ENCODE measurements at regions not wholly inside any gene's neighbourhood (a gene's known extent, or its start where the extent isn't known, plus 50 kb on each side); places are given as distances from the start of the nearest gene placed in this dataset.

DNA sequence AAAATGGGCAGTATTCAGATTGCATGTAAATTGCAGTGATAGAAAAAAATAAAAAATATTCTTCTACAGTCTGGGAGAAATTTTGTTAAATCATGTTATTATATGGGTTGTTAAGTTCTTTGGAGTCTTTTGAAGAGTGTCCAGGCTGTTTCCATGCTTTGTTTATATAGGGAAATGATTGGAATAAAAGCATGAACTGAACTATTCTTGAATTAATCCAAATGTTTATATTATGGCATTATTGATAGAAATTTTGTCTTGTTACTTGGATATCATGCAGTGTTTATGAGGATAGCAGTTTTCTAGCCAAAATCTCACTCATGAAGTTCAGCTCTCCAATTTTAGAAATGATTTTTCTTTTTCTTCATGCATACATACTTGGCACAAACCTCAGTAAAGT is 108.2 kb upstream of the NAV3 start:
- no peak for DNase-seq

DNA sequence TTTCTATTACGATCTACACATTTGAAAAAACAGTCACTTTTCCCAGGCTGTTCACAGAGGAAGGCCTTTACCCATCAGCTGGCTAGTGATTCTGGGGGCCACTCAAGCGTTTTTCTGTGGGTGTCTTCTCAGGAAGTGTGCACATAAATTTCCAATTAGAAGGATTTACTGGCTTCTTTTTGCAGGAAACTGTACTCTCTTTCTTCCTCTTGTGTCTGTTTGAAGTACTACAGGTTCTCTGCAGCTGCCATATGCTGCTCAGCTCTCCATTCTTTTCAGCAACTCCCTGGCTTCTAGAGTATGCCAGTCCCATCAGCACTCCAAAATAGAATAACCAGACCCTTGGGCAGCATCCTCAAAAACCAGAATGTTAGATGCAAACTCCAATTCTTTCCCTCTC is 110.4 kb upstream of the NAV3 start:
- DNase-seq: no peak

DNA sequence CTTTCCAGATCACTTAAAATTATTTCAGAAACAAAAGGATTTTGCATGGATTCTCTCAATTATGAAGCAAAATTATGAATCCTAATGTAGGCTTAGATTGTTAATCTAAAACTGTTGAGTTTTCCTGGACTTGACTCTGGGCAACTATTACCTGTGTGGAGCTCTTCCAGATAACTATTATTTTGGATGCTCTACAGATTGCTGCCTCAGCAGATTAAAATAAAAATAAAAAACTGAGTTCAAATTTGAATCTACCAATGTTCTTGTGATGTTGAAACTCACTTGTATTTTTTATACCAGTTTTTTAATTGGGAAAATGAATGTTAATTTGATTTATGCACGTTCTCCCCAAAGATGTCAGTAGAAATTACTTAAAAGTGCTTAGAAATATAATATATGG is 120.5 kb upstream of the NAV3 start:
- no peak for DNase-seq

DNA sequence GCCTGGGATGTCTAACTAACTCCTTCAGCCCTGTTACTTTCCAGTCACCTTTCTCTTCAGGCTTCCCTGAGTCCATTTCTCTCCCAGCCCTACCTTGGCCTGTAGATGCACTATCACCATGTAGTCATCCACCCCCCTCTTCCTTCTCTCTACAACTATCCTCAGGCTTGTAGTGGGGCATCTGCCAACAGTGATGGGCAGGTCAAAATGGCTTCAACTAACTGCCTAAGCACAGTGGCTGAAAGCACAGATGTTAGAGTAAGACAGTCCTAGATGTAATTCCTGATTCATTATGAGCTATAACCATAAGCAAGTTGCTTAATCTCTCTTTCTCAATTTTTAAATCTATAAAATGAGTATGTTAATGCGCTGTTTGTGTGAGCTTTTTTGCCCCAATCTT is 133.6 kb upstream of the NAV3 start:
- DNase-seq: no peak

DNA sequence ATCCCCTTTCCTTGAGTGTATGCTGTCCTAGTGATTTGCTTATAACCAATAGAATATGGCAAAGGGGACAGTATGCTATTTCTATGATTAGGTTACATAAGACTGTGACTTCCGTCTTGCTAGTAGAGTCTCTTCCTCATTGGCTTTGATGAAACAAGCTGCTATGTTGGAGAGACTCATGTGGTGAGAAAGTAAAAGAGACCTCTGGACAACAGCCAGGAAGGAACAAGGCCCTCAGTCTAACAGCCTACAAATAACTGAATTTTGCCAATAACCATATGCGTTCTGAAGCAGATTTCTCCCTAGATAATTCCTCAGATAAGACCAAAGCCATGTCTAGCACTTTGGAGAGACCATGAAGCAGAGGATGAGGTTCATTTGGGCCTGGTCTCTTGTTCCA is 134.5 kb upstream of the NAV3 start:
- no peak for DNase-seq

DNA sequence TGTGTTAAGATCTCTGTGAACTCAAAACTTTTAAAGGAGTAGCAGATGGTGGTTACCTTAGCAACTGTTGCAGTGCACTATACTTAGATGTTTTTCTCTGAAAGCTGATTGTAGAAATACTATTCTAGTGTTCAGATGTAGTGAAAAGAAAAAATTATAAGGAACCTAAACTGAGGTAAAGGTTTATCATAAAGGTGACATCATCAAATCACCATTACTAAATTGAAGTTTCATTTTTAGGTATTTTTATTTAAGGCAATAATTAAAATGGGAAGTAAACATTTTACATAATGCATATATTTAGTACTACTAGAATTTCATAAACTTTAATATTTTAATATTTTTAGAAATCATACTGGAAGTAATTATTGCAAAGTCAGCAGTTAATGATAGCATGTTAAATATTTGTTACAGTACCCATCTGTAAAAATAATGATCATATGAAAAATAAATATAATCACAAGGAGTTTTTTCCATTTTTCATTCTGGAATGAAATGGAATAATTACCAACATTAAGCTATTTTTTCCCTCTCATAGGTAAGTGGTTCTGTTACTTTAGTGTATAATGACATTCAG is 141.1 kb upstream of the NAV3 start:
- no peak for DNase-seq

DNA sequence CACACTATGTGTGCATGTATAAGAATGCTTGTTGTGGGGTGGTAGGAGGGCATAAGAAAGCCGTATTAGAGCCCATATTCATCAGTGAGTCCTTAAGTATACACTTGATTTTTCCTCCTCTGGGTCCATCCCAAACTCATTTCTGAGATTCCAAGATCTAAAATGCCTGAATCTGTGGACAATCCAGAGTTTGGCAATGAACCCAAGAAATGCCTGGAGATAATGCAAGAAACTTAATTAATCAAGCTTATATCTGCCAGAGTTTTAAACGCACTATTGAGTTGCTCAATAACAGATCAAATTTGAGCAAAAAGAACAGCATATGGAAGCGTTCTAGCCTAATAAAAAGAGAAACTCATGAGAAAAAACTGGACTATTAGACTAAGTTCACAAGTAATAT is 143.4 kb upstream of the NAV3 start:
- DNase-seq: no peak

DNA sequence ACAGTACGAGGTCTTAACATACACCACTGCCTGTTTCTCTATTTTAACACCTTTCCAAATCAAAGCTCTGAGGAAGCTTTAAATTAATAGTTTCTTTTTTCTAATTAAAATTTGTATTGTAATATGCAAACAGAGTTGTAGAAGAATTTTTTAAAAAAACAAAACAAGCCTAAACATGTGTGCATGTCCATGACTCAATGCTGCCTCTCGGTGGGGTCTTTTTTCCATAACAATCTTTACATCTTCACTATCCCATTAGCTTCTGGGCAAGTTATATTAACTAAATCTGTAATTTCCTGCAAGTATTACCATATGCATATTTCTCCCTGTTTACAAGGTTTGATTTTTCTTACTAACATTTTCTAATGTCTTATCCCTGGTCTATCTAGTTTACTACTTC is 143.9 kb upstream of the NAV3 start:
- no peak for DNase-seq

DNA sequence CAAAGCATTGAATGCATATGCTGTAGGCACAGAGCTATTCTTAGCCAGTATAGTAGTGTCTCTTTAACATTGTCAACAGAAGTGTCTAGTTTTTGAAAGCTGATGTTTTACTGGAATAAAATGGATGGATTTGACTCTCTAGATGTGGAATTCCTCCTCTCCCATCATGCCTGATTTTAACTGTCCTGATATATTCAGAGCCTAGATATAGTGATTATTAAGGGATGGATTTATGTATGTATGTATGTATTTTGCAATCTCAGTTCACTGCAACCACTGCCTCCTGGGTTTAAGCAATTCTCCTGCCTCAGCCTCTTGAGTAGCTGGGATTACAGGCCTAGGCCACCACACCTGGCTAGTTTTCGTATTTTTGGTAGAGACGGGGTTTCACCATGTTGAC is 144.8 kb upstream of the NAV3 start:
- DNase-seq: no peak

DNA sequence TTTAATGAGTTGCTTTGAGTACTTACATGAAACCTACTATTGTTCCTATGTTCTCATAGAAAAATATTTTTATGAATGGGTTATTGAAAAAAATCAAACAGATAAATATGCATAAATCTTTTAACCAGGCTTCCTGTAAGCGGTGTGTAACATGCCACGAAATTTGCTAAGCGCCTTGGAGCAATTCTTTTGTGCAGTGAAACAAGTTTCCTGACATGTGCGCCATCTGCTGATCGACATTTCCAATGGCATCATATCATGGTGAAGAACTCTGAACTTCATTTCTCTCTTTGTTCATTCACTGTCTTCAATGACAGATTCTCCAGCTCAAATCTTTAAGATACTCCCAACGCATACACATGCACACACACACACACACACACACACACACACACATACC is 145.6 kb upstream of the NAV3 start:
- no peak for DNase-seq

DNA sequence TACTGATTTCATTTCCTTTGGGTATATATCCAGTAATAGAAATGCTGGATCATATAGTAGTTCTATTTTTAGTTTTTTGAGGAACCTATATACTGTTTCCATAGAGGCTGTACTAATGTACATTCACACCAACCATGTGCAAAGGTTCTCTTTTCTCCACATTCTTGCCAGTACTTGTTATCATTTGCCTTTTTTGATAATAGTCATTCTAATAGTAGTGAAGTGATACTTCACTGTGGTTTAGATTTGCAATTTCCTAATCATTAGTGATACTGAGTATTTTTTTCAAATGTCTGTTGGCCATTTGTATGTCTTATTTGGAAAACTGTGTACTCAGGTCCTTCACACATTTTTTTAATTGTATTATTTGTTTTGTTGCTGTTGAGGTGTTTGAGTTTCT is 148.2 kb upstream of the NAV3 start:
- no peak for DNase-seq

DNA sequence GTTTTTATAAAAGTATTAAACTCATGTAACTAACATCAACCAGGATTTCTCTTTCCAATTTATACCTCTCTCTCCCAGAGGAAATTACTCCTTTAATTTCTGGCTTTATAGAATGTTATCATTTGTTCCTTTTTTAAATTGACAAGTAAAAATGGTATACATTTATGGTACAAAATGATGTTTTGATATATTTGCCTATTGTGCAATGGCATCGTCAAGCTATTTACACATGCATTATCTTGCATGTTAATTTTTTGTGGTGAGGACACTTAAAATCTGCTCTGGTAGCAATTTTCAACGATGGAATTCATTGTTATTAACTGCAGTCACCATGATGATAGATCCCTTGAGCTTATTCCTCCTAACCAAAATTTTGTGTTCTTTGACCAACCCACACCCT is 149.0 kb upstream of the NAV3 start:
- DNase-seq: no peak

DNA sequence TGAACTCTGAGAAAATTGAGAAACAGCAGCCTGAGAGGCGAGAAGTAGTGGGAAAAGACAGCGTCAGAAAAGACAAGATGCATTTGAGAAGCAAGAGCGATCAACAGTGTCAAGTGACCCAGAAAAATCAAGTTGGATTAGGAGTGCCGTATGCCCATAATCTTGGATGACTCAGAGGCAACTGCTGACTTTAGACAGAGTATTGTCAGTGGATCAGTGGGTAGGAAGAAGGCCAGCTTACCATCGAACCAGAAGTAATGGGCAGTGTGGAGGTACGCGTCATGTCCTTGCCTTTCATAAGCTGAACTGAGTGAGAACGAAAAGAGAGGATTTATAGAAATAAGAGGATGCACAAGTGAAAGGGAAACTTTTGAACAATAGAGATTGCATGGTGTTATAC is 151.0 kb upstream of the NAV3 start:
- no peak for DNase-seq

DNA sequence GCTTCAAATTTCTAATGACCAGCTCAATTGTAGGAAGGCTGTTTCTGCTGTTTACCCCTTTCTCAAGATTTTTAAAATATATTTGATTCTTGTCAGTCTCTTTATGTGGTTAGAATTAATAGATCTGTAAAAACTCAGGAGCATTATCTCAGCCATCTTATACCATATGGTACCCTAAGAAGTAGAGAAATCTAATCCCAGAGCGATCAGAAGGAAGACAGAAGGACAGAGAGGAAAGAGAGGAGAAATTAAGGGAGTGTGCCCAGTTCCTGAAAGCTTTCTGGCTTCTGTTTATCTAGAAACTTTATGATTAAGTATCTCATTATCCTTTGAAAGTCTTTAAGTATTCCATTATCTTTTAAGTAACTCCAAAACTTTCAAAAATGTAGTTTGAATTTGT is 152.1 kb upstream of the NAV3 start:
- DNase-seq: no peak

DNA sequence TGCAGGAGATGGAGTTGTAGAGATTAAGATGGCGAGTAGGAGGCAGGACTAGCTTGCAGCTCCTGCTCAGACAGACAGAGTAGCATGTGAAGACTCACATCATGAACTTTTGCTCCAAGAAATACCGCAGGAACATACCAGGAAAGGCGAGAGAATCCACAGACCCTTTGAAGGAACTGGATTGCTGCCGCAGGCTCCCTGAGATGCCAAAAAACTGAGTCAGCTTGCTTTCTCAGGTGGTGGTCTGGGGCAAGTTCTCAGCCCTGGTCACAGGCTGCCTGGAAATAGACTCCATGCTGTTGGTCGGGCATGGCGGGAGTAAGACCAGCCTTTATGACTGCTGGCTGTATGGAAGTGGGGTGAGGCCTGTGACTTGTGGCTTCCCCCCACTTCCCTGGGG is 163.6 kb upstream of the NAV3 start:
- no peak for DNase-seq

DNA sequence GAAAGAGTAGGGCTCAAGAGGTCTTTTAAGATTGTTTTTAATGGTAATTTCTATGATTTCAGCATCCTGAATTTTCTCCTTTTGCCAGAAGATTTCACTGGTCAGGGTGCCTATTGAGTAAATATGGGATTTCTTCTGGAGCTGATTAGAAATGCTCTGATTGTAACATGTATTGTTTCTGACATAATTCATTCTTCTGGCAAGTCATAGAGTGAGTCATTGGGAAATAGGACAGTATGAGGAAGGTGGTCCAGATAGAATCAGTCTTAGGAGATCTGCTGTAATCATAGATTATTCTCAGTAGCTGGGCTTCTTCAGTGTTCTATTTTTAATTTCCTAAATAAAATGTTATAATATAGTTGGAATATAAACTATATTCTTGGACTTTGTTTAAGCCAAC is 182.0 kb upstream of the NAV3 start:
- no peak for DNase-seq

DNA sequence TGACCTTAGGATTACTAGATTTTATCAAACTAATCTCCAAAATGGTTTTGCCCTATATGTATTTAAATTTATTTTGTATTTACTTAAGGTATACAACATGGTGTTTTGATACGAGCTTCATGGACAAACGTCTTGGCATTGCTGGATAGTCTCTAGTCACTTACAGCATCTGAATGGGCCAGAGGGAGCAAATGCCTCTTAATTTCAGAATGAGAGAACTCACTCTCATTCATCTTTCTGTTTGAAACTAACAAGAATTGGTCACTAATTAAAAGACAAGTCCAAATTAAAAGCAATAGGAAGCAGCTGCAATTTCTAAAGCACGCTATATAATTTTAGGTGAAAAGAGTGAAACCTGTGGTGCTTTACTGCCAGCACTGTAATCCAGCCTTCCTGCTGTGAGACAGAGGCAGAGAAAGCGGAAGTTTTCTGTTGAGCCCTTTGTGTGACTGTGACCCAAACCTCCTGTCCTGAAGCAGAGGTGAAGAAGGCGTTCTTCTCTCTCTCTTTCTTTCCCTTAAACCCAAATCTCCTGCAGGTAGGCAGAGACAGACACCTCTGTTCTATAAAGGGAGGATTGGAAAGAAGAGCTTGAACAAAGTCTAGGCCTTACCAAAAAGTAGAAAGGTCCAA is 184.6 kb upstream of the NAV3 start:
- DNase-seq: no peak

DNA sequence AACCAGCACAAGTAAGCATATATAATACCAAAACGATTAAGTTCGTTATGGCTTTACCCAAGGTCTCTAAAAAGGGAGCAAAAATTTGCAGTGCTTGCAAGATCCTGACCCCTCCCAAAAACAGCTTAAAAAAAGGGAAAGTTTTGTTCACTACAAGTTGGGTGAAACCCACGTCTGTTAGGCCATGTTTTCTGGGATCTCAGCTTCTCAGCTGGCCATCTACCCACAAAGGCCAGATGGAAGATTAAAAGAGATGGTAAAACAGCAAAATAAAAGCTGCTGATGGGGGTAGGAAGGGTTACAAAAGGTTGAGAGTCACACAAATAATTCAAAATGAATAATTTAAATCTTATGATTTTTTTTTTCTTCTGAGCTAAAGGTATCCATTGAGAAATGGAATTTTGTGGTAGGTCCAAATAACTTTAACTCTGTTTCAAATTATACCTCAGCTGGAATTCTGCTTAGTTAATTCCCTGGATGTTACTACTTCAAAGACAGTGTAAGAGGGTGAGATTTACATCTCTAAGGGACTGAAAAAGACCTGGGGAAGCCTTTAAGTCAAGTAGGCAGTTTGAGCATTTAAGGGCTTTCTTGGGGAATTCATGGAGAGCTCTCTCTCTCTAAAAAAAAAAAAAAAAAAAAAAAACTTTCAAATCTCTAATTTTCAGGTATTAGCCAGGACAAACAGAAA is 185.6 kb upstream of the NAV3 start:
- no peak for DNase-seq

DNA sequence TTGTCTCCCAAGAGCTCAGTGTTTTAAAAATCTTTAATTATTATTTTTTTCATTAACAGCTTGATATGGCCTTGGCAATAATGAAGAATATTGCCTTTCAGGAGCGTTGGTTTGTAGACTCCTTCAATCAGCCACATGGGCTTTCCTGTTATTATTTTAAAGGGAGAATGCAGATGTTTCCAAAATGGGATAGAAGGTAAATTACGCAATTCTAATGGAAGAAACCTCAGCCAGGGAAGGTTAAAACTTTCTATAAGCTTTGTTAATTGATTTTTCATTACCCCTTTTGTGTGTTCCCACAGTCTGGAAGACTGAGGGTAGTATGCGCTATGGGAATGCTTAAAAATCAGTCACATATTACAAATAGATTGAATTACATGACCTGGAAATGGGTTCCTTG is 188.4 kb upstream of the NAV3 start:
- no peak for DNase-seq

DNA sequence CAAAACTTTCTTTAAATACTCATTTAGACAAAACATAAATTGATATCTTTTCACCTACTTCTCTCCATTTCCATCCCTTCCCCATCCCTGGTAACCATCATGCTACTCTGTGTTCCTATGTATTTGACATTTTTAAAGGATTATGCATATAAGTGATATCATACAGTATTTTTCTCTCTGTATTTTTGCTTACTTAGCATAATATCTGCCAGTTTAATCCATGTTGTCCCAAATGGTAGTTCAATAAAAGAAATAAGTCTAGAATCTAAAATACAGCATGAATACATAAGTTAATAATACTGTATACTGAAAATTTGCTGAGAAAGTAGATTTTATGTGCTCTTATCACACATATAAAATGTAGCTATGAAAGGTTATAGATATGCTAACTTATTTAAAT is 190.3 kb upstream of the NAV3 start:
- no peak for DNase-seq

DNA sequence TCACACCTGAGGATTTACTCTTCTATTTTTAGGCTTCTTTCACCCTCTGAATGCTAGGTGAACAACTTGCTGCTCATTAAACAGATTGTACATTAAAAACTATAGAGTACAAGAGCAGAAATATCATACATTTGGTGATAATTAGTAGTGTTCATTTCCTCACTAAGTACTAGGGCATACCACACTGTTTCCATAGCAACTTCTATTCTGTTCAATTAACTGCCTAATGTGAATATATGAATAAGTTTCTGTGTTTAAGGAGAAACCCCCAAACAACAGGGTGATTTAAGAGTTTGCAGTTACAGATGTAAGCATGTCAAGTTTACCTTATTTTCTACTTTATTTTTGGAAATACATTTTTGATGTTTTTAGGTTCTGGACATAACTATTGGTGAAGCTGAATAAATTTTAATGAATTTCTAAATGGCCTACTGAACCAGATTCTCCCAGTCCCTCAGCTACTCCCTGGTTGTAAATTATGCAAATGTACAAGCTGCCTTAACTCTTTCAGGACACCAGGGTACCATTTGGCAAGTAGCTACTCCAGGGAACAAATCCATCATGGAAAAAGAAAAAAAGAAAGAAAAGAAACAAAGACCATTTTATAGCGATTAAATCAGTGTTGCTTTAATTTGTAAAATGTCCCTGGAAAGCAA is 199.8 kb upstream of the NAV3 start:
- no peak for DNase-seq

DNA sequence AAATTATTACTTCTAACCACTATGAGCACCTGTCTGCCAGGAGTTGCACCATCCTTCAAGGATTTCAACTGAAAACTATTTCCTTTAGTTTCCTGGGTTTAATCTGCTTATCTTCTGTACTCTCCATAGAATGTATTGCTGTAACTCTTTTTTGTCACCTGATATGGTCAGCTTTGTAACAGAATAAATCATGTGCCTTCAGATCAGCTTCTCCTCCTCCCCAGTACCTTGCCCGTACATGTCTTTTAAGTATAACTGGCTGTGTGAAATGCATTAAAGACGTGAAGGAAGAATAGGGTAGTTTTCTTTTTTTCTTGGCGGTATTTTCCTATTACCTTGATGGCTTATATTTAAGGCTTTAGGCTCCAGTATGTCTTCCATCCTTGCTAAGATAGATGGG is 200.3 kb upstream of the NAV3 start:
- no peak for DNase-seq

DNA sequence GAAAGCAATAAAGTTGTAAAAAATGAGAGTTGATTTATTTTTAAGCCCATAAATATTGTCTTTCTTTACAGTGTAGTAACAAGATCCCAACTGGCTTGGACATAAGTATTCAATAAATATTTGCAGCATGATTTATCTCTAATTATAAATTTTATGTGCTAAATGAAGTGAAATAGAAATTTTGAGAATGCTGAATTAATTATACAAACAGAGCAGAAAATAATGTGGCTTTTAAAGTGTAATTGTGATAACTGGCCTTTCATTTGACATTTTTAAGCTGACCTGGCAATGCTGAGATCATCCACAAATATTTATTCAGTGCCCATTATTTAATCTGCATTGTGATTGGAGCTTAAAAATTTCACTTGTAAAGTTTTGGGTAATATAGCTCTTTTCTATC is 201.6 kb upstream of the NAV3 start:
- DNase-seq: no peak

DNA sequence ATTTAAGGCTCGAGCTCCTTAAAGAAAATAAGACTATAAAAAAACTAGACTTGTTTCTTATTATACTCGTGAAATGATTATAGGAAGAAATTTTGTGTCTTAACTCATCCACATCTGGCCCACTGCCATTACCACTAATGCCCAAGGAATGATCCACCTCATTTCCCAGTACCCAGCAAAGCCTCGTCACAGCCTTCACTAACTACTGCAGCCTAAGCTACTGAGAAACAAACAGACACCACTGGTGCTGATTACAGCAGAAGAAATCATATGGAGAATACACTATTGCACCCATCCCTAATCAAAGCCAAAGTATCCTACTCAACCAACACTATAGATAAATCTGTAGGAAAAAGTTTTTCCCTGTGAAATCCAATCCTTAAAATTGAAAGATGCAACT is 205.3 kb upstream of the NAV3 start:
- no peak for DNase-seq

DNA sequence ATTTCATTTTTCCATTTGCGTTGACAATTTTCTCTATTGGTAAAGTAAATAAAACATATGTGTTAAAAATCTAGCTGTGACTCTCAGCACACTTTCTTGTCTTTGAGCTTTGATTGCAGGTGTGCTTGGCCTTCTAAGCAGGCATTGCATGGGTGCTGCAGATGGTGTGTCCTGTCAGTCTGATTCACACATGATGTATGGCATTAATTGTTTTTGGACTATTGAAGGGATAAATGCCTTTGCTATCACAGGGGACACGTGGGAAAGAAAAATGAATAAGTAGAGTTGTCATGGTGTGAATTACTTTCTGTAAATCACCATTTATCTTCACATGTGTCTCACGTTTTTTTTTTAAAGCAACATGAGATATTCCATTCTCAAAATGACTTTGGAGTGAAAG is 211.3 kb upstream of the NAV3 start:
- DNase-seq: no peak

All from stimulated activated CD4-positive, alpha-beta T cell treated with anti-CD3 and anti-CD28 coated beads, Interleukin-12 subunit alpha, Interleukin-12 subunit beta, amount 100 ng/mL, for 4 hours (primary cell).